NK-92 treated with Interleukin-12 subunit alpha and Interleukin-12 subunit beta, amount 100 ng/mL, for 24 hours (cell line): ENCODE measurements at regions not wholly inside any gene's neighbourhood (a gene's known extent, or its start where the extent isn't known, plus 50 kb on each side); places are given as distances from the start of the nearest gene placed in this dataset.

Experiments used
- DNase-seq: peaks from one replicate; lab custom pipeline; 2025; lab: John Stamatoyannopoulos, UW

- DNase-seq = no peak
Measured at GRCh38 chr1:222288053-222288452, 259.9 kb downstream of the HHIPL2 start.

GRCh38 chr1:222286011-222286410 is 261.9 kb downstream of the HHIPL2 start:
- DNase-seq = no peak

- no peak for DNase-seq
Measured at GRCh38 chr1:222285526-222285925, 262.4 kb downstream of the HHIPL2 start.

GRCh38 chr1:222284466-222284865 is 263.4 kb downstream of the HHIPL2 start:
- no peak for DNase-seq

- no peak for DNase-seq
Measured at GRCh38 chr1:222283147-222283768, 264.6 kb downstream of the HHIPL2 start.

GRCh38 chr1:222279591-222279990 is 268.3 kb downstream of the HHIPL2 start:
- DNase-seq = no peak

- no peak for DNase-seq
Measured at GRCh38 chr1:222278501-222278900, 269.4 kb downstream of the HHIPL2 start.

- DNase-seq = no peak
Measured at GRCh38 chr1:222275729-222276465, 272.0 kb downstream of the HHIPL2 start.

GRCh38 chr1:222275001-222275728 is 272.7 kb downstream of the HHIPL2 start:
- DNase-seq = no peak

- no peak for DNase-seq
Measured at GRCh38 chr1:222266223-222267196, 281.4 kb downstream of the HHIPL2 start.

- DNase-seq = no peak
Measured at GRCh38 chr1:222263791-222264190, 284.1 kb downstream of the HHIPL2 start.

- no peak for DNase-seq
Measured at GRCh38 chr1:222257027-222257426, 290.9 kb downstream of the HHIPL2 start.

- no peak for DNase-seq
Measured at GRCh38 chr1:222256058-222256457, 291.8 kb downstream of the HHIPL2 start.

- DNase-seq = no peak
Measured at GRCh38 chr1:222252788-222253187, 295.1 kb downstream of the HHIPL2 start.

- no peak for DNase-seq
Measured at GRCh38 chr1:222251847-222252246, 296.1 kb downstream of the HHIPL2 start.

GRCh38 chr1:222250376-222250775 is 297.5 kb downstream of the HHIPL2 start:
- no peak for DNase-seq

- DNase-seq = no peak
Measured at GRCh38 chr1:222247811-222248310, 300.0 kb downstream of the HHIPL2 start.

- no peak for DNase-seq
Measured at GRCh38 chr1:222247081-222247480, 300.8 kb downstream of the HHIPL2 start.

- no peak for DNase-seq
Measured at GRCh38 chr1:222243902-222244301, 304.0 kb downstream of the HHIPL2 start.

GRCh38 chr1:222242492-222242891 is 305.4 kb downstream of the HHIPL2 start:
- DNase-seq = no peak

GRCh38 chr1:222241410-222241809 is 306.5 kb downstream of the HHIPL2 start:
- no peak for DNase-seq
